ENCODE measurements at regions not wholly inside any gene's neighbourhood (a gene's known extent, or its start where the extent isn't known, plus 50 kb on each side); places are given as distances from the start of the nearest gene placed in this dataset.

DNA sequence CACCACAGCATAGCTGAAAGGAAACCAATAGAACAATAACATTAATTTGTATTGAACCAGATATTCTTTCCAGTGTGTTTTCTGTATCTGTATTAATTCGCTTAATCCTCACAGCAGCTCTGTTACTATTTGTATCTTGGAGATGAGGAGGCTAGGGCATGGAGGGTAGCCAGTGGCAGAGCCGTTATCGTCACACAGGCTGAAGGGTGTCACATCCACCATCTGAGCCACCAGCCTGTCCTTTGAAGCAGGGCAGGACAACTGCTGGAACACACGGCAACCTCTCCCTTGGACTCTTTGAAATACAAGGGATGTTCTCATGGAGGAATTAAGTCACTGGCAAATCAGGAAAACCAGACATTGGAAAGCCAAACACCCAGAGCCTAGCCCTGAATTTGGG, 628.0 kb upstream of the CDH4 start:
- in situ Hi-C loops (cut with HindIII; ENCODE audit: low sequenced_read_pairs) = no loop called here

DNA sequence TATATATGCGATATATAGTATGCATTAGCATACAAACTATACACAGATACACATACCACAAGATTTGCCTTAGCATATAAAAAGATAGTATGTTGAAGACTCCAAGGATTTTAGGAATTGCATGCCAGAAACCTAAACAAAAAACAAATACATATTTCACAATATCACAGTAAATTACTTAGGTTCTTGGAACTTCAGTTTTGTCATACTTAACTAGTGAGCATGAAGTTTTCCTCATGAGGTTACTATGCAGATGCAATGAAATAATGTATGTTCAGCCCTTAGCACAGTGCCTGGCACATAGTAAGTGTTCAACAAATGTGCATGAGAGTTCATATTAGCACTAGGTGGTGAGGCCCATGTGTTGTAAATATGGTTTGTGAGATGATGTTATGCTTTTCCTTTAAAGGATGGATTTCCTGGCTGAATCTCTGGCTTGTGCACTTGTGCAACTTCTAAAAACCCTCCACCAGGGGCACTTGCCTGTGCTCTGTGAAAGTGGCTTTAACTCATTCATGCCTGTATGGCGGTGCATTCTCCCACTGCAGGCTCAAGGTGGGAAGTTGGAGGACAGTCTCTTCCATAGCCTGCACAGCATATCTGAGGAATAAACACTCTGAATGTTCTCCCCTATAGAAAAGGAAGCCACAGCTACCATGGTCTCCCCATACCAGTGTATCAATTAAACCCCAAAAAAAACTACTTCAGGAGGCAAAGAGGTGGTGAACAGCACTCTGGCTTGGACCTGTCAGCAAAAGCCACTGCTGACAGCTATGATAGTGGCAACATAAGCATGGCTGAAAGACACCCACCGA, 624.1 kb upstream of the CDH4 start:
- no peak for DNase-seq (ENCODE audit: low spot score)
- in situ Hi-C loops (cut with HindIII; ENCODE audit: low sequenced_read_pairs) = no loop called here

More for the DNA sequence above, 628.0 kb upstream of the CDH4 start:
- no peak for DNase-seq (ENCODE audit: low spot score)

- no peak for DNase-seq (ENCODE audit: low spot score)
- in situ Hi-C loops (cut with HindIII; ENCODE audit: low sequenced_read_pairs) = no loop called here
Observed at GRCh38 chr20:60628749-60629148, 623.3 kb upstream of the CDH4 start.

DNA sequence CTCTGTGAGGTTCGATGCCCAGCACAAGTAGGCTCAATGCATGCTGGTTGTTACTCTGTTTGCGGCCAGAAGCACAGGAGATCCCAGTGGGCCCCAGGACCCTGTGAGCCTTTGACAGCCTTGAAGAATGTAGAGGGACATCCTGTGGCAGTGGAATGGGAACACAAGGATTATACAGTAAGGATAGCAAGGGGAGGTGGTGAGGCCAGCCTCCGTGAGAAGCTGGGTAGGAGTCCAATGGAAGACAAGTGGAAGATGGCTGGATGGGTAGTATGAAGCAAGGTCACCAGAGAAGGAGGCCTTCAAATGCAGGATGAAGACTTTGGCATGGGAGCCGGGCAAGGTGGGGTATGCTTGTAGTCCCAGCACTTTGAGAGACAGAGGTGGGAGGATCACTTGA, 622.9 kb upstream of the CDH4 start:
- DNase-seq (ENCODE audit: low spot score) = no peak

GRCh38 chr20:60630609-60631008, 621.5 kb upstream of the CDH4 start:
- DNase-seq (ENCODE audit: low spot score) = no peak
- in situ Hi-C loops (cut with HindIII; ENCODE audit: low sequenced_read_pairs) = no loop called here

More for the DNA sequence above, 622.9 kb upstream of the CDH4 start:
- in situ Hi-C loops (cut with HindIII; ENCODE audit: low sequenced_read_pairs) = no loop called here

DNA sequence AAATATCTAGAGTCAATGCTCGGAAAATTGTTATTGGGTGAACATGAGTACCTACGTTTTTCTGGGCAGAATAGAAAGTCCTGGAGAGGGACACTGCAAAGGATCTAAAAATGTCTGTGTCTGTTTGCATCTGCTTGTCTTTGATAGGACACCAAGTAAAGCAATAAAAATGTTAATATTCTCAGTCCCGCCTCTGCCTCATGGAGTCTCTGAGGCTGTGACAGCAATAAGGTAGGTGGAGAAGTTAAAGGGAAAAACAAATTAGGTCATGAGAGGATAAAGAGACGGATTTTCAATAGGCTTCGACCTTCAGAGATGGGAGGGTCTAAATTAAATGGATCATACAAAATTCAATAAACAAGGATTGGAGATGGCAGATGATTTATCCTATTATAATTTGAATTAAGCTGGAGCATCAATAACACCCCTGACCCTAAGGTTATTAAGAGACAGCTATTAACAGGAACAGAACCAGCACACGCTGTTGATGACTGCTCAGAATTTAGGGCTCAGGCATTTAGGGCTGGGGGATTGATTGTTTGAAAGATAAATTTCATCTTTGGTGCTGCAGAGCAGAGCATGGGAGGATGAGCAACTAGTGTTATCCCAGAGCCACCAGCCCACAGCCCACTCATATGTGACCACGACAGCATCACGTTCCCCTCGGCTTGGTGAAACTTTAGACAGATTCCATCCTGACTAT, 620.3 kb upstream of the CDH4 start:
- DNase-seq (ENCODE audit: low spot score) = no peak
- in situ Hi-C loops (cut with HindIII; ENCODE audit: low sequenced_read_pairs) = no loop called here

DNA sequence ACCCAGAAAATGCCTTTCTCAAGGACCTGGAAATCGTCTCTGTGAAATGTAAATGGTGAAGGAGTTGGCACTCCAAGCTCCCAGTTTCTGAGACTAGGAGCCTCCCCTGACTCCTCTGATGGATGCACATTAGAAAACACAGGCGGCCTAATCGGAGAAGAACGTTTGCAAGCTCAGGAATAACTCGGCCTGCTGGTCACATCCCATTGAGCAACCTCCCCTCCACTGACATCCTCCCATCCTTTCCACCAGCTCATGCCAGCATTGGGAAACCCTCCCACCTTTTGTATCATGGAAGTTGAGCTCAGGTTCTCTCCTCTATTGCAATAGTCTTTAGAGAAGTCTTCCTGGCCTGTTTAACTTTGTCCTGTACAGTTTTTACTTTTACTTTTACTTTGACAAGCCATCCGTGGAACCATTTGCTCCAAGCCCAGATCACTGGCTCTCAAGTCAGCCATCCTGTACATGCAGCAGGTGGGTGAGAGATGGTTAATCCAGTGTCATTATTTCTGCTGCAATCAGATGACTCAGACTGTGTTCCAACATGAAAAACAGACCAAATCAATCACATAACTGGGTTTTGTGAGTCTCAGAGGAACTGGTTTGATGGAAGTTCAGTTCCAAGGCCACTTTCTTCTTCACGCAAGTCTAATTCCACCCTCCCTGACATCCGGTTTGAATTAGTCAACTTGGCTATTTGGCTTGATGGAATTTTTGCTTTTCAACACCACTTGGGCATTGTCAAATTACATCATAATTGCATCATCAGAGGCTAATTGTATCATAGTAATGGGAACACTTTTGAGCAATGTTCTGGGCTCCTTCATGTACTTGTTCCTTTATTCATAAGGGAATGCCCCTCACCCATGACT, 619.4 kb upstream of the CDH4 start:
- no peak for DNase-seq (ENCODE audit: low spot score)
- in situ Hi-C loops (cut with HindIII; ENCODE audit: low sequenced_read_pairs) = no loop called here

DNA sequence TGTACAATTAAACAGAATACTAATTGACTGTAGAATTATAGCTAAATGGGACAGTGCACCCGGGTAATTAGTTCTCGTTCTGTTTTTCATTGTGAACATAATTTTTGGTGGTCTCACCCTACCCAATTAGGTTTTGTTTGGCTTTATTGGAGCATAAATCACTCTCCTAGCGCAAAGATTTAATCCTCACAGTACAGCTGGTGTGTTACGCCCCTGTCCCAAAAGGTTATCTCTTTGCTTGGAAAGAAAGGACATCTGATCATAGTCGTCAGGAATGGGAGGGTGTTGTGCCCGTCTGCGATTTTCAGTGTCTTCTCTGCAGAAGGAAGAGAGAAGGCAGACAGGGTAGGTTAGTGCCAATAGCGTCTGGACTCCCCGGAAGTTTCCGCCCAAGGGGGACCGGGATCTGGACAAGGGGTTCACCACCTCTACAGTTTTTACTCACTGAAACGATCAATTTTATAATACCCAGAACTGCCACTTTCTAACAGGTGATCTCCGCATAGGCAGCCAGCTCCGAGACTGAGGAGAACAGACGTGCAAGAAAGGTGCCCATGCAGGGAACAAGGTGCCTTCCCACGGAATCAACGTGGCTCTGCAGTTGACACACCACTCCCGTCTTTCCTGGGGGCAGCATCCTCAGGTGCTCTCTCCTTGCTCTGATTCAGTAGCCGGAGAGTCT, 617.4 kb upstream of the CDH4 start:
- in situ Hi-C loops (cut with HindIII; ENCODE audit: low sequenced_read_pairs) = no loop called here
- DNase-seq (ENCODE audit: low spot score) = no peak

- in situ Hi-C loops (cut with HindIII; ENCODE audit: low sequenced_read_pairs) = no loop called here
- no peak for DNase-seq (ENCODE audit: low spot score)
Observed at GRCh38 chr20:60636417-60636816, 615.6 kb upstream of the CDH4 start.

DNA sequence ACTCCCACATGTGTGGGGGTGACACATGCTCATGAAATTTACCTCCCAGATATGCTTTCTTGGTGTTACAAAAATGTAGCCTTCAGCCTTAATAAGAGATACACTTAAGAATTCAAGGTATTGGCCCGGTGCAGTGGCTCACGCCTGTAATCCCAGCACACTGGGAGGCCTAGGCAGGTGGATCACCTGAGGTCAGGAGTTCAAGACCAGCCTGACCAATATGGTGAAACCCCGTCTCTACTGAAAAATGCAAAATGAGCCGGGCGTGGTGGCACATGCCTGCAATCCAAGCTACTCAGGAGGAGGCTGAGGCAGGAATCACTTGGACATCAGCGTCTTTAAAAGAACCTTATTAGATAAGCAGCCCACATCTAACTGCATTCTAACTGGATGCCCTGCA, 614.3 kb upstream of the CDH4 start:
- DNase-seq (ENCODE audit: low spot score) = no peak
- in situ Hi-C loops (cut with HindIII; ENCODE audit: low sequenced_read_pairs) = no loop called here

DNA sequence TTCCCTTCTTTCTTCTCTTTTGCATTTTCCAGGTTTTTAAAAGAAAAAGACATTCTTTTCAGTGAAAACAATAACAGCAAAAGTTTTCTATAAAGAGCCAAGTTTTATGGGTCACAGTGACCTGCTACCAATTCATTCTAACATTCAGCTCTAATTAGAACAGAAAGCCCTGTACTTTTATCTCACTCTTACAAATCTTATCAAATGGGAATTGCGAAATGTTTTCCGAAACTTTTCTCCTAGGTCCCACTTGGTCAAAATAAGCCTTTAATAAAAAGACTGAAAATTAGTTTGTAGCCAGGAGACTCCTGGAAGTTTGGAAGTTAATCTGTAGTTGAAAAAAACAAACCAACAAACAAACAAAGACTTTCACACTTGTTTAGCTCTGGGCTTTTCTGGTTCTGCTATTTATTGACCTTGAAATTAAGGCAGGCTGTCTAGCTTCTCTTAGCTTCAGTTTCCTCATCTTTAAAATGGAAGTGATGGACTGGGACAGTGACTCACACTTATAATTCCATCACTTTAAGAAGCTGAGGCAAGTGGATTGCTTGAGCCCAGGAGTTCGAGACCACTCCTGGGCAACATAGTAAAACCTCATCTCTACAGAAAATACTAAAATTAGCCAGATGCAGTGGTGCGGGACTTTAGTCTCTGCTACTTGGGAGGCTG, 613.5 kb upstream of the CDH4 start:
- no peak for DNase-seq (ENCODE audit: low spot score)

DNA sequence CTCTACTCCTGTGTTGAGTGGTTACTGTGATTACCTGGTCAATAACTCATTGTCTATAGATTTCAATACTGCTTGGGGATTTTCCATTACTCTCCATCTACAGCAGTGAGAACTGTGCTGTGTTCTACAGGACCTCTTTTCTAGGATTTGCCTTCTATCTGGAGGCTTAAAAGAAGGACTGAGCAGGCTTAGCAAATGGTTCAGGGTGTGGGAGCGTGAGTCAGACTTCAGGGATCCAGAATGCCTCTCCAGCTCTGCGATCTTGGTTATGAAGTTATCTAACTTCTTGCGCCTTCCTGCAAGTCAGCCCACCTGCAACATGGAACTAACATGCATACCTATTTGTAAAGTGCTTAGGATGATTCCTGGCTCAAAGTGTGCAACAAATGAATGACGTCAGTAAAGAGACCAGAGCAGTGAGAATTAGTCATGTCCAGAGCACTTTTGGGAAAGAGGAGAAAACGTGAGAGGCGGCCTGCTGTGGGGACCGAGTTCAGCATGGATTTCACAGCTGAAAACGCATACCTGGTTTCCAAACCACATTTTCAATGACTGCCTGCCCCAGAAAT, 610.1 kb upstream of the CDH4 start:
- no peak for DNase-seq (ENCODE audit: low spot score)
- in situ Hi-C loops (cut with HindIII; ENCODE audit: low sequenced_read_pairs) = no loop called here

More for the DNA sequence above, 613.5 kb upstream of the CDH4 start:
- in situ Hi-C loops (cut with HindIII; ENCODE audit: low sequenced_read_pairs) = no loop called here

DNA sequence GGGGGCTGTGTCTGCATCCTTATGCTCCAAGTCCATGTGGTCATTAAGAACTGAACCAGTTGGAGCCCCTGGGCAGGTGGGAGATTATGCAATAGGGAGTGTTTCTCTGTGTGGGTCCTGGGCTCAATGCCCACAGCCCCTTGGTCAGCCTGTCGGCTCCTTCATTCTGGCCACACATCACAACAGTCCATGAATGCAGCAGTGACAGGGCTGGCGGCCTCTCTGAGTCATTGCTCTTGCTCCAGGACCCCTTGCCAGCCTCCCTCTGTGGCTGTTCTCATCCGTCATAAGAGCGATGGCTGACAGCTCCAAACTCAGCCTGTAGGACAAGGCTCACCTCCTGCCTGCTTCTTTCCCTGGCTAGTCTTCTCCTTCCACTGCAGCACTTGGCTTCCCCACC, 609.5 kb upstream of the CDH4 start:
- in situ Hi-C loops (cut with HindIII; ENCODE audit: low sequenced_read_pairs) = no loop called here

GRCh38 chr20:60648556-60648955, 603.5 kb upstream of the CDH4 start:
- DNase-seq (ENCODE audit: low spot score) = no peak
- in situ Hi-C loops (cut with HindIII; ENCODE audit: low sequenced_read_pairs) = no loop called here

More for the DNA sequence above, 609.5 kb upstream of the CDH4 start:
- DNase-seq (ENCODE audit: low spot score) = no peak

DNA sequence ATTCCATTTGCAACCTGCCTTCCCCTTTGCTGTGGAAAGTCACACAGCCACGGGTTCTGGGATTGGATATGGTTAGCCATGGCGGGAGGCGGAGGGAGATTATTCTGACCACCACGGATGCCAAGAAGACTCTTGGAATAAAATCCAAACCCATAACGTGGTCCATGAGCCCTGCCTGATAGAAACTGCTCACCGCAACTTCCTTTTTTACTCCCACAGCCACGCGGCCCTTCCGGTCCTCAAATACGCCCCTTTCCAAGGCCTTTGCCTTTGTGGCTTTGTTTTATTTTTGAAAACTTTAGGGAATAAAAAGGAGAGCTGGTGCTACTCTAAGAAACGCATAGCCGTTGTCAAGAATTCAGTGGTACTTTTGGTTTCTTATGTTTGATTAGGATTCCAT, 602.5 kb upstream of the CDH4 start:
- no peak for DNase-seq (ENCODE audit: low spot score)
- in situ Hi-C loops (cut with HindIII; ENCODE audit: low sequenced_read_pairs) = no loop called here

DNA sequence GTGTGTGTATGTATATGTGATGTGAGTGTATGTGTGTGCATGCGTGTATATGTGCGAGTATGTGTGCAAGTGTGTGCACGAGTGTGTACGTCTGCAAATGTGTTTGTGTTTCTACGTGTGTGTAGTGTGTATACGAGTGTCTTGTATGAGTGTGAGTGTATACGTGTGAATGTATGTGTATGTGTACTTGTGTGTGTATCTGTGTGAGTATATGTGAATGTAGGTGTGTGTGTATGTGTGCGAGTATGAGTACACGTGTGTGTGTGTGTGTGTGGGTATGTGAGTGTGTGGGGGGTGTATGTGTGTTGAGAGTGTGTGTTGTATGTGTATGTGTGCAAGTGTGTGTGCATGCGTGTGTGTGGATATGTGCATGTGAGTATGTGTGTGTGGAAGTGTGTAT, 602.0 kb upstream of the CDH4 start:
- in situ Hi-C loops (cut with HindIII; ENCODE audit: low sequenced_read_pairs) = no loop called here
- DNase-seq (ENCODE audit: low spot score) = no peak

- in situ Hi-C loops (cut with HindIII; ENCODE audit: low sequenced_read_pairs) = no loop called here
- no peak for DNase-seq (ENCODE audit: low spot score)
Observed at GRCh38 chr20:60652046-60652445, 600.0 kb upstream of the CDH4 start.

GRCh38 chr20:60652615-60653014, 599.4 kb upstream of the CDH4 start:
- no peak for DNase-seq (ENCODE audit: low spot score)
- in situ Hi-C loops (cut with HindIII; ENCODE audit: low sequenced_read_pairs) = no loop called here
